ENCODE measurements at regions not wholly inside any gene's neighbourhood (a gene's known extent, or its start where the extent isn't known, plus 50 kb on each side); places are given as distances from the start of the nearest gene placed in this dataset.
A peak's percentile ranks its signal among the peaks of the same experiment; 100 is the strongest.

DNA sequence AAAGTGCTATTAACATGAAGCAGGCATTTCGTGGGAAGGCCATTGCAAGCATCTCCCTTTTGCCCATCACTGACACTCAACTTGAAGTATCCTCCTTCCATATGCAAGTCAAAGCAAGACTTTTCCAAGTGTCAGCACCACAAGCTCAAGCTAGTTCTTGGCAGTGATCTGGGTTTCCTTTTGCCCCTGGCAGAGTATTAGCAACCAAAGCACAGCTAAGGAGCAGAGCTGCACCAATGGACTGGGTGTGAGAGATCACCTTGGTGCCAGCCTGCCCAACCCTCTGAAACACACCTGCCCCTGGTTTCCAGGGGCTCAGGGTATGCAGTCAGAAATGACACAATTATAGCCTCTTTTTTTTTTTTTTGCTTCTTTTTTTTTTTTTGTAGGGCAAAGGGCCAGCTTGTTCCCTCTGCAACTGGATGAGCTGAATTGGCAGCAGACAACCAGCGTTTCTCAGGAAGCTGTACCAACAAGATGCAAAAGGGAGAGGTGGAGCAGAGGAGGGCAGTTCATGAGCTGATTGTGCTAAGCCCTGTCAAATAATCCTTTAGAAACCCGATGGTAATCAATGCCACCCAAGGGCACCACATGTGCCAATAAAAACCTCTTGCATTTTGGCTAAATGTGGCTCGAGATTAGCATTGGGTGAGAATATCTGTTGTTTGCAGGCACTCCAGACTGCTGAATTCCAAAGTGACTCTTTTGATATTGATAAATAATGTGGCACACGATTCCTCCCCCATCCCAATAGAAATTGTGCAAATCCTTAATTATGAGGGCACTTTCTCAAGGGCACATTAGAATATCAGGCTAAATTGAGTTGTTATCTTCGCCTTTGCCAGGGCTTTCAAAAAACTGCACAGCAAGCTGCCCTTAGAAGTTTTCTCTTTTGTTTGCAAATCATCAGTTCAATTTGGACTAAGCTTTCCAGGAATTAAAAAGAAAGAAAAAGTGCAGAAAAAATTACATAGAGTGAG, 192.4 kb downstream of the GAS1 start:
- TF ChIP-seq POLR2A (IDR thresholded peaks at IDR 0.05; ENCODE audit: low read length) (no peak), GATA1 (IDR thresholded peaks at IDR 0.05; ENCODE audit: low read depth, low read length) (no peak)
- no peak for DNase-seq

DNA sequence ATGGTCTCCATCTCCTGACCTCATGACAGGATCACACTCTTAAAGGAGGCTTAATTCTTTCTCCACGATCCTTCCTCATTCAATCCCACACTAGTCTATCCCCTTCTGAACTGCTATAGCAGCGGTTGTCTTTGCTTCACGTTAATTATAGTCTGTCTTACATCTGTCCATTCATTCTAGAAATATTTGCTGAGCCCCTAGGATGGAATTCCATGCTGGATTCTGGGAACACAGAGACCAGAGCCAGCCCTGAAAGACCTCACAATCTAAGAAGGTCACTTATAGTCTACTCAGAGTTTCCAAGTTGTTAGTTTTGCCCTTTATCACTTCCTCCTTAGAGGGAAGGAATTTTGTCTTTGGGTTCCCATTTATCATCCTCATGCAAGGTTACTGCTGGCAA, 193.5 kb downstream of the GAS1 start:
- TF ChIP-seq GATA1 (IDR thresholded peaks at IDR 0.05; ENCODE audit: low read depth, low read length) = no peak
- TF ChIP-seq POLR2A (IDR thresholded peaks at IDR 0.05; ENCODE audit: low read length) = no peak
- no peak for DNase-seq

DNA sequence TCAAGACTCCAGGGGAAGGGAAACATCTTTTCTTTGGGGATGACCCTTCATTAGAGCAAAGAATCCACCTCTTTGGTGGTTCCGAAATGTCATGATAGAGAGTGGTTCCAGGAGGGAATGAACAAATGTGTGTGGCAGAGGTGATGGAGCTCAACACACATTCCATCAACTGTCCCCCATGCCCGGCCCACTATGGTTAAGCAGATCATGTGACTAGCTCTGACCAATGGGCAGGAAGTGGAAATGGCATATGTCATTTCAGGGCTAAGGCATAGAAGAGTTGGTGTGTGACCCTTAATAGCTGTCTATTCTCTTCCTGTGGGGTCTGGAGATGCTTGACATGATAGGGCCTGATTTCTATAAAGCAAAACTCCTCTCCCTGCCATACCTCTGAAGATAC, 194.6 kb downstream of the GAS1 start:
- no peak for TF ChIP-seq POLR2A (IDR thresholded peaks at IDR 0.05; ENCODE audit: low read length)
- TF ChIP-seq GATA1 (IDR thresholded peaks at IDR 0.05; ENCODE audit: low read depth, low read length) = no peak
- DNase-seq = no peak

DNA sequence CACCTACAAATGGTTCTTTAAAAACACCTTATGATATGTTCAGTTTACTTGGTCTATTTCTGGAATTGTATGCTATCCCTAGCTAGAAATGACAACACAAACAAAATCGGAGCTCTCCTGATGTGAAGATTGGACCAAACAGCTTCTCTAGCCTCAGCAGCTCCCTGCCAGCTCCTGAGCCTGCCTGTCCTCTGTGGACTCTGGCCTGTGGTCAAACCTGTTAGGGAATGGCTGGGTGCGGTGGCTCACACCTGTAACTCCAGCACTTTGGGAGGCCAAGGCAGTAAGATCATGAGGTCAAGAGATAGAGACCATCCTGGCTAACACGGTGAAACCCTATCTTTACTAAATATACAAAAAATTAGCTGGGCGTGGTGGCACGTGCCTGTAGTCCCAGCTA, 195.3 kb downstream of the GAS1 start:
- no peak for DNase-seq
- no peak for TF ChIP-seq GATA1 (IDR thresholded peaks at IDR 0.05; ENCODE audit: low read depth, low read length)
- TF ChIP-seq POLR2A (IDR thresholded peaks at IDR 0.05; ENCODE audit: low read length) = no peak

DNA sequence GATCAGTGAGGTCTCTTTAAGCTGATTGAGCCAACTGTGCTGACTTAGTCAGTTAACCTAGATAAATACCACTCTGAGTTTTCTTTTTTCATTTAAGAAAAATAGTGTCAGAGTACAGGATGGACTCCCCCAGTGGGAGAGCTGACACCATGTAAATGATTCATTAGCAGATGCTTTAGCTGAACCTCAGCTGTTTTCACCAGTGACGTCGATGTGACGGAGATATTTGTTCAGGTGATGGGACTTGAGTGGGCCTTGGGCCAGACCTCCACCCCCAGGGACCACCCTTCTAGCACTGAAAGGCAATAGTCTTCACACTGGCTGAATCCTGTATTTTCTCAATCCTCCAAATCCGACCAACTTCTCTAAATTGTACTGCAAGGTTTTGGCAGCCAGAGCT, 196.1 kb downstream of the GAS1 start:
- no peak for DNase-seq

DNA sequence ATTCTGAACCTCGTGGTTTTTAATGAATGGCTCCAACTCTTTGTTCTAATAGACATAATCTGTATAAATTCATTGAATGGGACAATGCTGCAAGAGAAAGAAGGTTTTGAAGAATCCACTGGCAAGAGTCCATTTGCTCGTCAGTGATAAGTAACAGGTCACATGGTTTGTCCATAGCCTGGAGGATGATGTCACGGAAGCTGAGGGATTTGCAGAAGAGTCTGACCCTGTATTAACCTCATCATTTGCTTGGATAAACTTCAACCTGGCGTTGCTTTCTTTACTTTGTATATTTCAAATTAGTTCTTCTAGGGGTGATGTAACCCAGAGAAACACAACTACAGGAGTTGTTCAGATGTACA, 197.4 kb downstream of the GAS1 start:
- TF ChIP-seq GATA1 (IDR thresholded peaks at IDR 0.05; ENCODE audit: low read depth, low read length) = no peak
- no peak for TF ChIP-seq POLR2A (IDR thresholded peaks at IDR 0.05; ENCODE audit: low read length)
- DNase-seq = peak in 1 of 2 experiments; percentile 20

More for the DNA sequence above, 196.1 kb downstream of the GAS1 start:
- TF ChIP-seq POLR2A (IDR thresholded peaks at IDR 0.05; ENCODE audit: low read length) = no peak
- no peak for TF ChIP-seq GATA1 (IDR thresholded peaks at IDR 0.05; ENCODE audit: low read depth, low read length)

DNA sequence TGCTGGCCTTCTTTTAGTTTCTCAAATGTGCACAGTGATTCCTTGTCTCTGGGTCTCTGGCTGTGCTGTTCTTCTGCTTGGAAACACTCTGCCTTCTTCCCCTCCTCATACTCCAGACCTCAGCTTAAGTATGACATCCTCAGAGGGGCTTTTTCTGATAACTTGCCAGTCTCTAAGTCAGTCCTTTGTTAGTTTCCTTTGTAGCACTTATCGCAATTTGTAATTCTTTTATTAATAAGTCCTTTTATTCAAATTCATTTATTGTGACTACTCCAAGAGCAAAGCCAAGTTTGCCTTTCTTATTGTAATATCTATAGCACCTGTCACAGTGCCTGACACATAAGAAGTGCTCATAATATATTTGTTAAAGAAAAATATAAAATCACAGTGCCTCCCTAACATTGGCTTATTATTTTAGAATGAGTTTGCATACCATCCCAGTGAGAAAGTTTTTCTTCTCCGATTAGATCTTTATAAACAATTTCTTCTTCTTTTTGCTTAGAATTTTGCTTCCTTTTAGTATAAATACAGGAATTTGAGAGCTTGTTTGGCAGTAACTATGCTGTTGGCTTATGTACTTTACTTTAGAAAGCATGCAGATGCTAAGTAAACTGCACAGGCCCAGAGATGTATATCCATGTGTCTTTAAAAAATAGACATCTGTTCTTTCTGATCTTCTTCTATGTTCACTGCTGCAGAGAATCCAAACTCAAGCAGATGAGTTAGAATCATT, 198.0 kb downstream of the GAS1 start:
- TF ChIP-seq POLR2A (IDR thresholded peaks at IDR 0.05; ENCODE audit: low read length) (no peak), GATA1 (IDR thresholded peaks at IDR 0.05; ENCODE audit: low read depth, low read length) (no peak)
- DNase-seq = no peak

DNA sequence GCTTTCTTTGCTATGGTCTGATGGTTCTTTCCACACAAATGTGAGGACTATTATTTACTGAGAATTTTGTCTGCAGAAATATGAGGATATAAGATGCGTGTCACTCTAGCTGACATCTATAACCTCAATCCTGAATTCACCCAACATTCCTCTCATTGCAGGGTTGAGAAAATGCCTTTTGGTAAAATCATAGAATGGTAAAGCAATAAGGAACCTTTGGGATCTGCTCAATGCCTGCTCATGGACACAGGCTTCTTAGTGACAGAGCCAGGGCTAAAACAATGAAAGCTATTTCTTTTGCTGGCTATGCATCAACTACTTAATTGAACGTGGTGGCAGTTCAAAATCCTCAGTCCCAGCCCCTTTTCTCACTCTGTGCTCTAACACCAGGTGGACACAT, 199.6 kb downstream of the GAS1 start:
- TF ChIP-seq GATA1 (IDR thresholded peaks at IDR 0.05; ENCODE audit: low read depth, low read length) (no peak), POLR2A (IDR thresholded peaks at IDR 0.05; ENCODE audit: low read length) (no peak)
- no peak for DNase-seq

DNA sequence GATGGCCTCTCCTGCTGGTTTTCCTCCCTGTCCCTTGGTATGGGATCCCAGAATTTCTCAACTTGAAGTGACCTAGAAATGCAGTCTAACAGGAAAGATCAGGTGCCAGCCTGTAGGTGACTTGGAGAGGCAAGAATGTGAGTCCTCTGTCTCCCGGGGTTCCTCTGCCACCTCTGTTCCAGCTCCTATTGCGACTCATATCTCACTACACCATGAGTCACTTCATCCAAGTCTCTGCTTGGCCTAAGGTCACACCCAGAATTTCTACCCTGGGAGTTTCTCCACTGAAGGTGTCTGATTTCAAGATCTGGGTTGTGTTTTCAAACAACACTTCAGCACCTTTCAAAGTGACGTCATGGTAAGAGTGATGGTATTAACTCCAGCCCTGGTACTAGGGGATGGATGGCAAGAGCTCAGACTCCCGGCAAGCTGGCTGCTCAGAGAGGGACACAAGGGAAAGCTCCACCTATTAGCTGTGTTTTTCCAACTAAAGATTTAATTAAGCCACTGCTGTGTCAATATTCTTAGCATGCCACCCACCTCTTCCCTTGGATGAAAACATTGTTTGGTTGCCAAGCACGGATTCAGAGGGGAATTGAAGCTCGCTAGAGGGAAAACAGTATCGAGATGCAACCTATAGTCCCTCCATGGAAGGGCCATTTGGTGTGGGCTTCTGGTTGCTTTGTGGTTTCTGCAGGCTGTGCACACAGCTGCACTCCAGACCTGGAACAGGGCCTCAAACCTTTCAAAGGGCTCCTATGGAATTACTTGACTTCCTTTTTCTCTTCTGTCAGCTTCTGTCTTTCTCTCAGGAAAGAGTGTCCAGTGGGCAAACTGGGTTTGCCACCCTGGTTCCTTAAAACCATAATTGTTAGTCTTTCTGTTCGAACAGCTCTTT, 205.7 kb downstream of the GAS1 start:
- TF ChIP-seq POLR2A (IDR thresholded peaks at IDR 0.05; ENCODE audit: low read length) (no peak), GATA1 (IDR thresholded peaks at IDR 0.05; ENCODE audit: low read depth, low read length) (no peak)
- DNase-seq = no peak

DNA sequence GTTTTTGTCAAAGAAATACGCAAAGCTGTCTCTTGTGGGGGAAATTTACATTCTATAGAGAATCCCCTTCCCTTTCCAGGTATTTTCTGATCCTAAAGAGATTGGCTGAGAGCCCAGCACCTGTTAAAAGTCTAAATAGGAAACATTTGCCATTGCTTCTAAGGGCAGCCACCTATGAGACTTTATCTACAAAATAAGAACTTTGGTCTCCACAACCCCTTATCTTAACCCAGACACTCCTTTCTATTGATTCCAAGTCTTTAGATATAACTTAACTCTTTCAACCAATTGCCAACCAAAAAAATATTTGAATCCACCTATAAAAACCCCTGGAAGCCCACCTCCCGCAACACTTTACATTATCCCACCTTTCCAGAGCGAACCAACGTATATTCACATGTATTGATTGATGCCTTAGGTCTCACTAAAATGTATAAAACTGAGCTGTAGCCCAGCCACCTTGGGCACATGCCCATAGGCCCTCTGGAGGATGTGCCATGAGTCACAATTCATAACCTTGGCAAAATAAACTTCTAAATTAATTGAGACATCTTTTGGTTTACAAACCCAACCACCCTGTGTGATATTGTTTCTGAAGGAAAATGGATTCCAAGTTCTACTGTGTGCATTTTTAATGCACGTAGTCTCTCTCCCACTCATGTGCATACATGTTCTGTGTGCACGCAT, 211.4 kb downstream of the GAS1 start:
- no peak for DNase-seq
- TF ChIP-seq GATA1 (IDR thresholded peaks at IDR 0.05; ENCODE audit: low read depth, low read length) = no peak
- TF ChIP-seq POLR2A (IDR thresholded peaks at IDR 0.05; ENCODE audit: low read length) = no peak

DNA sequence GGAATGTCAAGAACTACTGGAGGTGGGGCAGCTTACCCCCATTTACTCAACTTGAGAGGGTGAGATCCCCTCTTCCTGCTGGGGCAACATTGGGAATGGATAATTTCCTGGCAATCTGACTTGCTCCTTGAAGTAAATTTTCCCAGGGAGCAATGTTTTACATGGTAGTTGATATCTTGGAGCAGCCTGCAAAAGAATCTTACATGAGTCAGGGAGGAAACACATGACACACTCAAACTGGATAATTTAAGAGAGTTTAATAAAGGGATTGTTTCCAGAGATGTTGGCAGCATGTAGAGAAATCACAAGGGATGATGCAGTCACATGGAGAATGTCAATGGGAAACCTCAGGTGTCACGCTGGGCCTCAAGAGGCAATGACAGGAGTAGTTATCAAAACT, 212.5 kb downstream of the GAS1 start:
- TF ChIP-seq GATA1 (IDR thresholded peaks at IDR 0.05; ENCODE audit: low read depth, low read length) (no peak), POLR2A (IDR thresholded peaks at IDR 0.05; ENCODE audit: low read length) (no peak)
- DNase-seq = no peak

DNA sequence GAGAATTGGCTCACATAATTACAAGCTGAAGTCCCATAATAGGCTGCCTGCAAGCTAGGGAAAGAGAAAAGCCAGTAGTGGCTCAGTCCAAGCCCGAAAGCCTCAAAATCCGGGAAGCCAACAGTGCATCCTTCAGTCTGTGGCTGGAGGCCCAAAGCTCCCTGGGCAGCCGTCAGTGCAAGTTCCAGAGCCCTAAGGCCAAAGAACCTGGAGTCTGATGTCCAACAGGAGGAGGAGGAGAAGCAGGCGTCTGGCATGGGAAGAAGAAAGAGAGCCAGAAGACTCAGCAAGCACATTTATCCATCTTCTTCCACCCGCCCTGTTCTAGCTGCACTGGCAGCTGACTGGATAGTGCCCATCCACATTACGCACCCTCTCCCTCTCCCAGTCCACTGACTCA, 213.4 kb downstream of the GAS1 start:
- DNase-seq = no peak

DNA sequence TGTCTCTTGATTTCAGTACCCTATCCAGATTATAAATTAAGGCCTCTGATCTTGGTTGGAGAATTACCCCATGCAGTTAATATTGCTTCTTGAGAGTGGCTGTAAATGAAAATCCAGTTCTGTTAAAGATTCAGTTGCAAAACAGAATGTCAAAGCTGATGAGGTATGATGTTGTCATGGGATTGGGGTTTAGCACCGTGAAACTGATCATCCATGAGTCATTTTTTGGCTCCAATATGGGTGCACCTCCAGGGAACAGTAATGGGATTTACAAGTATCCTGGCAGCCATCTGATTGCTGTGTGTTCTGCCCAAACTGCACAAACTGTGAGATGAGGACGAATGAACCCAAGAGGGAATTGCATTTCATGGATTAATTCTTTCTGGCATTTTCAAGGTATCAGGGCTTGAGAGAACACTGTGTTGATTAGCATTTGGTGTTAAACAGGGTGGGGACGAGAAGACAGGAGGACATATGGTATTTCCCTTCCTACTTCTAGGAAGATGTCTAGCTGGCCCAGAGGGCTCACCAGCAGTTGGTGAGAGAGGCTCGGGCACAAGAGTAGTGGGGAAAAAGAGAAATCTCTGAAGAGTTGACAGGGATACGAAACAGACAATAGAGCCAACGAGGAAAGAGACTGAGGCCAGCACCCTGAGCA, 214.7 kb downstream of the GAS1 start:
- TF ChIP-seq POLR2A (IDR thresholded peaks at IDR 0.05; ENCODE audit: low read length) (no peak), GATA1 (IDR thresholded peaks at IDR 0.05; ENCODE audit: low read depth, low read length) (no peak)
- DNase-seq = no peak

More for the DNA sequence above, 213.4 kb downstream of the GAS1 start:
- no peak for TF ChIP-seq POLR2A (IDR thresholded peaks at IDR 0.05; ENCODE audit: low read length)
- no peak for TF ChIP-seq GATA1 (IDR thresholded peaks at IDR 0.05; ENCODE audit: low read depth, low read length)

All from erythroblast (primary cell).